ENCODE measurements at regions not wholly inside any gene's neighbourhood (a gene's known extent, or its start where the extent isn't known, plus 50 kb on each side); places are given as distances from the start of the nearest gene placed in this dataset.

DNA sequence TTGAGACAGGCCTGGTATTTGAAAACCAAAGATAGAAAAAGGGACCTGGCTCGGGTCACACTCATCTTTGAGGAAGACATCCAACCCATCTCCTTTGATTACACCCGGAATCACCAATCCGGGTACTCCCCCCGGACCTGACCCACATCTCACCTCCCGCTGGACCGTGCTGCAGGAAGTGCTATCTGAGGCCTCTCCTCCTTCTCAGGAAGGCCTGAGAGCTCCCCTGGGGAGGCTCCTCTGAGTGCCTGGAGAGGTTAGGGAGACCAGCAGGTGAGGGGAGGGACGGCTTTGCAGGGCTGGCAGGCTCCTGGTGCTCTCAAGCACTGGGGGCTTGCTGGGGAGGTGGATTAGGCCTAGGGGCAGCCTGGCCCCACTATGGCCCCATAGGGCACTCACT lies 170.9 kb downstream of the ACKR3 start:
- no peak overlapping the region for H3K4ac ChIP-seq (replicated peaks; ENCODE audit: insufficient read length, low read depth, low read length)
- TF ChIP-seq SIX5 (IDR thresholded peaks at IDR 0.05; ENCODE audit: low read depth, low read length) (no peak), GABPA (IDR thresholded peaks at IDR 0.05; ENCODE audit: borderline replicate concordance, insufficient read depth, low read length) (no peak), PHF8 (conservative IDR thresholded peaks at IDR 0.05; ENCODE audit: low read depth, low read length) (no peak)
- H2BK5ac ChIP-seq (ENCODE audit: low read depth, low read length) = no peak overlapping the region
- no peak overlapping the region for H2BK120ac ChIP-seq (replicated peaks; ENCODE audit: low read depth, low read length)
- no peak overlapping the region for H3K4me3 ChIP-seq (ENCODE audit: extremely low read depth in 1 of 4, insufficient read depth in 2 of 4, low read depth in 3 of 4, low read length in 4 of 4)
- no peak overlapping the region for H2BK15ac ChIP-seq (ENCODE audit: low read length)
- ChIA-PET CTCF (ENCODE audit: partially characterized antibody) (interaction anchor here (1.2 kb wide), 1 partner anchor 12 kb away, joined by 3 read pairs; no protein-coding TSS in a partner anchor), POLR2A (ENCODE audit: partially characterized antibody) (no interaction called here)
- 86% methylated on average over 7 of the region's 7 CpGs; no CpG with 5 or more reads in 1 of the 2 experiments for WGBS, 2 experiments (ENCODE audit: extremely low coverage in 1 of 2, insufficient coverage in 1 of 2, insufficient read length in 1 of 2, insufficient replicate concordance in 2 of 2, low coverage in 1 of 2, low lambda C conversion rate in 2 of 2, missing lambda C conversion rate in 1 of 2)
- H3K4me1 ChIP-seq (replicated peaks in 1 of 4; ENCODE audit: control insufficient read depth in 3 of 4, insufficient read depth in 4 of 4, low read length in 3 of 4) = peaks cover 0 to 2% (median 0%) of the 10 kb centered on the region in 4 experiments; a peak in 1 of 7 replicates
- no peak overlapping the region for H2AFZ ChIP-seq (ENCODE audit: low read length)
- no peaks in the 10 kb centered on the region for H3K27me3 ChIP-seq (replicated peaks in 1 of 4; ENCODE audit: control insufficient read depth in 3 of 4, extremely low read depth in 1 of 4, insufficient read depth in 3 of 4, low read length in 3 of 4)
- no peak overlapping the region for H2BK20ac ChIP-seq (ENCODE audit: low read length)
- no peaks in the 10 kb centered on the region for H3K79me1 ChIP-seq (ENCODE audit: low read depth, low read length)
- H2BK12ac ChIP-seq (ENCODE audit: low read depth, low read length) = no peak overlapping the region
- H3K79me2 ChIP-seq (ENCODE audit: control insufficient read depth in 1 of 2, insufficient read depth in 2 of 2, low read length in 2 of 2) = no peaks in the 10 kb centered on the region
- H3K36me3 ChIP-seq (ENCODE audit: control insufficient read depth in 2 of 4, insufficient read depth in 4 of 4, low read length in 3 of 4) = no peaks in the 10 kb centered on the region
- FAIRE-seq (no peak), DNase-seq (ENCODE audit: low read depth in 1 of 2, low spot score in 2 of 2) (no peak)
- no peaks in the 10 kb centered on the region for H3K9me3 ChIP-seq (ENCODE audit: insufficient read depth in 2 of 2, low read depth in 1 of 2, low read length in 1 of 2)
- H4K5ac ChIP-seq (ENCODE audit: insufficient read length, low read depth, low read length) = no peak overlapping the region
- no peak overlapping the region for H3K23ac ChIP-seq (ENCODE audit: insufficient read length)
- peaks cover 0 to 2% of the 10 kb centered on the region in 2 experiments for H4K20me1 ChIP-seq (replicated peaks in 1 of 2; ENCODE audit: control insufficient read depth in 1 of 2, insufficient read depth in 2 of 2, low read length in 2 of 2)
- peaks cover 9% of the 10 kb centered on the region; the same call in 1 of the 2 replicates for H3K23me2 ChIP-seq (ENCODE audit: low read depth, low read length)
- no peak overlapping the region for H3K56ac ChIP-seq (replicated peaks; ENCODE audit: insufficient read length, low read depth, low read length)
- H3K18ac ChIP-seq (ENCODE audit: extremely low read depth, low read length) = no peak overlapping the region
- no peak overlapping the region for H4K91ac ChIP-seq (replicated peaks; ENCODE audit: insufficient read length, low read length)
- no peak overlapping the region for H3K4me2 ChIP-seq (ENCODE audit: insufficient read depth in 1 of 2, low read depth in 2 of 2, low read length in 2 of 2)
- no peak overlapping the region; the same call in 1 of the 2 replicates for H4K8ac ChIP-seq (ENCODE audit: extremely low read depth, insufficient read depth, low read length)
- no peak overlapping the region for H2AK5ac ChIP-seq (ENCODE audit: low read depth, low read length)
- H3K14ac ChIP-seq (ENCODE audit: insufficient read length) = no peak overlapping the region
- H3K9ac ChIP-seq (replicated peaks in 1 of 4; ENCODE audit: extremely low read depth in 1 of 4, low read depth in 3 of 4, low read length in 3 of 4) = no peak overlapping the region
- H3K27ac ChIP-seq (ENCODE audit: low read depth, low read length) = no peak overlapping the region

All from H1 (cell line).